OCI-LY7 (cell line): ENCODE measurements at regions not wholly inside any gene's neighbourhood (a gene's known extent, or its start where the extent isn't known, plus 50 kb on each side); places are given as distances from the start of the nearest gene placed in this dataset.

Experiments used
- EZH2phosphoT487 ChIP-seq: fragments of 200-600 bp; sonication (generic); IDR thresholded peaks from 2 replicates; pipeline ENCODE4 v1.6.1; 2018; ENCODE audit warnings: low read depth, borderline replicate concordance, mild to moderate bottlenecking, mixed run types, antibody characterized with exemption, low read length, moderate library complexity, mixed read lengths
- TF ChIP-seq, protein P1 (sequence below): fragments of 200-600 bp; sonication (generic); conservative IDR thresholded peaks from 2 replicates; pipeline ENCODE4 v1.5.1; 2014; ENCODE audit warnings: mild to moderate bottlenecking, antibody characterized with exemption, low read length, moderate library complexity, mixed read lengths

DNA sequence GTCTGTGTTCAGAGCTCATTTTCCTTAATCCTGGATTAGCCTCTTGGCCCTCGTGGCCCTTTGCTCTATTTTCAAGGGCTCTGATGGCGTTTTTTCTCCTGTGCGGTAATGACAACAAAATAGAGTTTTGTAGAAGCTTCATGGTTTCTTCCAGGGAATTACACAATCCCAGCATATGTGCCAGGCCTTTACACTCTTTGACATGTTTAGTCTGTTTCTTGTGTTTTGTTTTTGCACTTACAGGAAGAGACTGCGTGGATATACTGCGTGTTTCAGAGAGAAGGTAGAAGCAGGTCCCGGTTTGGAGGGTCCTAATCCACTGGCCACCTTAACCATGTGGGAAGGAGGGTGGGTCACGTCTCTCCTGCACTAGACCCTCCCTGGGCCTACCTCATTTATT lies 400.2 kb upstream of the IRX4 start:
- TF ChIP-seq, protein P1, sequence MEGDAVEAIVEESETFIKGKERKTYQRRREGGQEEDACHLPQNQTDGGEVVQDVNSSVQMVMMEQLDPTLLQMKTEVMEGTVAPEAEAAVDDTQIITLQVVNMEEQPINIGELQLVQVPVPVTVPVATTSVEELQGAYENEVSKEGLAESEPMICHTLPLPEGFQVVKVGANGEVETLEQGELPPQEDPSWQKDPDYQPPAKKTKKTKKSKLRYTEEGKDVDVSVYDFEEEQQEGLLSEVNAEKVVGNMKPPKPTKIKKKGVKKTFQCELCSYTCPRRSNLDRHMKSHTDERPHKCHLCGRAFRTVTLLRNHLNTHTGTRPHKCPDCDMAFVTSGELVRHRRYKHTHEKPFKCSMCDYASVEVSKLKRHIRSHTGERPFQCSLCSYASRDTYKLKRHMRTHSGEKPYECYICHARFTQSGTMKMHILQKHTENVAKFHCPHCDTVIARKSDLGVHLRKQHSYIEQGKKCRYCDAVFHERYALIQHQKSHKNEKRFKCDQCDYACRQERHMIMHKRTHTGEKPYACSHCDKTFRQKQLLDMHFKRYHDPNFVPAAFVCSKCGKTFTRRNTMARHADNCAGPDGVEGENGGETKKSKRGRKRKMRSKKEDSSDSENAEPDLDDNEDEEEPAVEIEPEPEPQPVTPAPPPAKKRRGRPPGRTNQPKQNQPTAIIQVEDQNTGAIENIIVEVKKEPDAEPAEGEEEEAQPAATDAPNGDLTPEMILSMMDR, result no peak
- no peak for TF ChIP-seq EZH2phosphoT487
